ENCODE measurements at regions not wholly inside any gene's neighbourhood (a gene's known extent, or its start where the extent isn't known, plus 50 kb on each side); places are given as distances from the start of the nearest gene placed in this dataset.
"Not testable (repeated sequence)": the region's sequence is repeated elsewhere in the genome, so short reads cannot be mapped to it uniquely, and the experiment has no call there.

DNA sequence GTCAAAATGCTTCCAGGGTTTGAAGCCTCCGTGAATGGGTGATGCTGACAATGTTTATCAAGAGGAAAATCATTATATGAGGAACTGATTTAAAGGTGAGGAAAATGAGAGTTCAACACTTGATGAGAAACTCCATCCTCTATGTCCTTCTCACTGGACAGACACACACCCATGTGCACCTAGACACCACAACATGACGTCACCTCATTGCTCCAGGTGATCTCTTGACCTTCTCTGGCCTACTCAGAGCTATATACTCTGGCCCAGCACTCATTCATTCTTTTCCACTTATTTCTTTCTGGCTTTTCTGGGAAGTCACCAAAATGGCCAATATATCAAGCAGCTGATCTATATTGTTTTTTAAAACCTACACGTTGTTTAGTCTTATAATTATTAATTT is 778.7 kb upstream of the PCDH20 start:
- DNase-seq (ENCODE audit: low read depth) = no peak

DNA sequence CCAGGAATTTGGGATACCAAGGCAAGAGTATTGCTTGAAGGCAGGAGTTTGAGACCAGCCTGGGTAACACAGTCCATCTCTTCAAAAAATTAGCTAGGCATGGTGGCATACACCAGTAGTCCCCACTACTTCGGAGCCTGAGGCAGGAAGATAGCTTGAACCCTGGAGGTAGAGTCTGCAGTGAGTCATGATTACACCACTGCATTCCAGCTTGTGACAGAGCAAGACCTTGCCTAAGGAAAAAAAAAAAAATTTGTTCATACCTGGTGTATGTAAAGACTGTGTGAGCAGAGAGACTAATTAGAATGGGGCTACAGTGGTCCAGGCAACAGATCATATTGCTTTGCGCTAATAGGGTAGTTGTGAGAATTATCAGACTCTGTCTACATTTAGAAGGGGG is 778.3 kb upstream of the PCDH20 start:
- DNase-seq (ENCODE audit: low read depth) = no peak

DNA sequence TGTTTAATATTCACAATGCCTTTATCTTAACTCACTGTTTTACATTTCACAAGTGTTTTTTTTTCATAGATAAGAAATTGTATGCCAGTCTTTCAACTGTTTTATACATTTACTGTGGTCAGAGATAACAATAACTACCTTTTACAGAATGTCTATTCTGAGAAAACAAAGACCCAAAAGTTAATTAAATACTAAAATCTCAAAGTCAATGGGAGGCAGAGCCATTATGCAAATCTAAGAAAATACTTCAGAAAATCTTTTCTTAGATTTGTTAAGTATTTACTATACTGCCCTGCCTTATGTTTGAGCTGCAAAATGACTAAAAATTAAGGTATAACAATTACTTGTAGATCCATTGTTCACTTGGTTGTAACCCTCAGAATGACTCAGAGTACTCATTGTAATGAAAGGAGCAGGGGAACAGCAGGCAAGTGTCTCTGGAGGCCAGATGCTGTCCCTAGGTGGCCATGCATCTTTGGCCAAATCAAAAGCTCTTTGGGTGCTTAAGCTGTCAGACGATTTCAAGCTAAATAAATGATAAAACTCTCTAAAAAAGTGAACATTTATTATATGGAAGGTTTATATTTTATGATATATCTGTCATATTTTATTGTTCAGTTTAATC is 770.1 kb upstream of the PCDH20 start:
- DNase-seq (ENCODE audit: low read depth) = no peak

DNA sequence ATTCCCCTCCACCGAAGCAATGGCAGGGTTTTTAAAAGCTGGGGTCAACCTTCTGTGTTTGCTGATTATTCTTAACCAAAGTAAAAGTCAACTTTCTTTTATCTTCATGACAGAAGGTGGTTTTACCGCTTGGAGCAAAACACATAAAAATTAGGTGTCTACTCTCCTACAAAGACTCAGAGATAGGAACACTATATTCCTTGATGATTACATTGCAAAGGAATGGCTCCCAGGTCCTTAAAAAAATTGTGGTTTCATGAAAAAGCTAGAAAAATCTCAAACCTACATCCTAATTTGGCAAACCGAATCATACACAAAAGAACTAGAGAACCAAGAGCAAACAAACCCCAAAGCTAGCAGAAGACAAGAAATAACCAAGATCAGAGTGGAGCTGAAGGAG is 760.4 kb upstream of the PCDH20 start:
- no peak for DNase-seq (ENCODE audit: low read depth)

DNA sequence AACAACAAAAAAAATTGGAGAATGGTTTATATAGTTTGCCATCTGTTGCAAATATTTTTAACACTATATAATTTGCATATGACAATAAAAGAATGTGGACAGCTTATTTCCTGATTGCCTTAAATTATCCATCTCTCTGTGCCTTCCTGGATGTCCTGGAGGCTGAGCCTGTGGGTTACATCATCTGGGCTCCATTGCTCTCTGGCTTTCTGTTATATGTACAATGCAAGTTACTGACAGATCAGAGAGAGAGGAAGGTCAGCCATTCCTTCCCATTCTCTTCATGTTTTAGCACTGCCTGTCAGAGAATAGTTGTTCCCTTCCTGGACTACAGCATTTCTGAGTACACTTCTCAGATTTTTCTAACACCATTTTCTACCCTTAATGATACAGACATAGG is 758.3 kb upstream of the PCDH20 start:
- no peak for DNase-seq (ENCODE audit: low read depth)

DNA sequence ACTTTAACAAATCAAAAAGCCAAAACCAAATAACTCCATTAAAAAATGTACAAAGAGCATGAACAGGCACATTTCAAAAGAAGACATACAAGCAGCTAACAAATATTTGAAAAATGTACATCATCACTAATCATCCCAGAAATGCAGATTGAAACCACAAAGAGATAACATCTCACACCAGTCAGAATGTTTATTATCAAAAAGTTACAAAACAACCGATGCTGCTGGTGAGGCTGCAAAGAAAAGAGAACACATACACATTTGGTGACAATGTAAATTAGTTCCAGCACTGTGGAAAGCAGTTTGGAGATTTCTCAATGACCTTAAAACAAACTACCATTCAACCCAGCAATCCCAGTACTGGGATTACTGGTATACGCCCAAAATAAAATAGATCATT is 756.0 kb upstream of the PCDH20 start:
- no peak for DNase-seq (ENCODE audit: low read depth)

DNA sequence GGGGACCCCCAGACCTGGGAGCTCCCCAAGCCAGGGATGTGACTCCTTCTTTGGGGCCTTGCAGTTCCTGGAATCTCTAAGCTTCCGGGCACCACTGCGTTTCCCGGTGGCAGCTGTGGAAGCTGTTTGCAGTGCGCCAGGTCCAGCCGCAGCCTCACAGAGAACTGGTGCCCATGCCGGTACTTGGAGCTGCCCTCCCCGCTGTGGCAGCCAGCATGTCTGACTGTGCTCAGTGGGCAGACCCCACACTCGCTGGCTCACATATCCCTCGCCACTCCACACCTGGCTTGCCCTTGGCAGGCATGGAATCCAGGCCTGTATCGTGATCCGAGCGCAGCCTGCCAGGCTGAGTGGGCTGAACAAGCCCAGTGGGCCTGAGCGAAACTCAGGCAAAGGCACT is 753.2 kb upstream of the PCDH20 start:
- no peak for DNase-seq (ENCODE audit: low read depth)

DNA sequence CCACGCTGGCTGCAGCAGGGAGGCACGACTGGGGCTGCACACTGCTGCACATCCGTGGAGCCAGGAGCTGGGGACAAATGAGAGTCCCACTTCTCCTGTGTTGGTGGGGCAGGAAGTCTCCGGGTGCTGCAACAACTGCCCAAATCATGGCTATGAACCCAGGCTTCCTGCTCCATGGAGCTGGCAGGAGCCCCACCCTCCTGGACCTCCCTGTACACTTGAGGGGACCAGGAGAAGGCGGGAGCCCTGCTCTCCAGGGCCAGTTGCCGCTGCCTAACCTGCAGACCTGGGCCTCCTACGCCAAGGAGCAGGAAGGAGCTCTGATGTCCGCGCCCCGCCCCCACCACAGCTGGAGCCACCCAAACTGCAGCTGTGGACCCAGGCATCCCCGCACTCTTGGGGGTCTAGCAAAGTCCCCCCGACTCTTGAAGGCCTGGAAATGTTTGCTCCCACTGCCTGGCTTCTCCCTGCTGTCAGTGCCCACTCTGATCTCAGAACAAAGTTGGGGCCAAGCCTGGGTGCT is 752.1 kb upstream of the PCDH20 start:
- DNase-seq (ENCODE audit: low read depth) = no peak

DNA sequence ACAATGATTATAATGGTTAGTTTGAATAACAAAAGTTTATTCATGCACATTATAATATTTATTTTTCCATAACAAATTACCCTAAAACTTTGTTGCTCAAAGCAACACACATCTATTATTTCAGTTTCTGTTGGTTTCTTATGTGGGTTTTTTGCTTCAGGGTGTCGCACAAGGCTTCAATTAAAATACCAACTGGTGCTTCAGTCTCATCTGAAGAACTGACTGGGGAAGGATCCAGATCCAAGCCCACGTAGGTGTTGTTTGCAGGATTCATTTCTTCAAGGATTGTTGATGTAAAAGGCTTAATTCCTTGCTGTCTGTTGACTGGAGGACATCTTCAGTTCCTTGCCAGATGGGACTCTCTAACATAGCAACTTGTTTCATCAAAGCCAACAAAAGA is 747.2 kb upstream of the PCDH20 start:
- DNase-seq (ENCODE audit: low read depth) = no peak

DNA sequence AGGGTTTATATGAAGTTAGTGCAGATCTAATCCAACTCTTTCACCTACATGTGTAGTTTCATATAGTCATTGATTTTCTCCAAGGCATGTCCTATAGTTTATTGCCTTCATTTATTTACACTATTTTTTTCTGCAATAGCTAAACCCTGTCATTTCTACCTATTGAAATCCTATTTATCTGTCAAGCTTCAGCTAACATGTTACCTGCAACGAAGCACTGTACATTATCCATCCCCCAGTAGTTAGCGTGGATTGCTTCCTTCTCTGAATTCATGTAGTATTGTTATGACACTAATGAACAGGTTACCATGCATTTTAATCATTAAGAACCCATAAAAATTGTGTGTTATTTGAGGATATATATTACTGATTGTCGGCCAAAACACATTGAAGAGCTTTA is 742.9 kb upstream of the PCDH20 start:
- no peak for DNase-seq (ENCODE audit: low read depth)

DNA sequence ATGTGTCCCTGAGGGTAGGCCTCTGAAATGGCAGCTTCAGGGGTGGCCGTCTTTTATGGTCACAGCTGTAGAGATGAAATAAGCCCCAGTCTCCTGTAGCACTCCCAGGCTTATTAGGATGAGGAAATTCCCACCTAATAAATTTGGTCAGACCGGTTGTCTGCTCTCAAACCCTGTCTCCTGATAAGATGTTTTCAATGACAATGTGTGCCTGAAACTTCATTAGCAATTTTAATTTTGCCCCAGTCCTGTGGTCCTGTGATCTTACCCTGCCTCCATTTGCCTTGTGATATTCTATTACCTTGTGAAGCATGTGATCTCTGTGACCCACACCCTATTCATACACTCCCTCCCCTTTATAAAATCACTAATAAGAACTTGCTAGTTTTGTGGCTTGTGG is 736.1 kb upstream of the PCDH20 start:
- DNase-seq (ENCODE audit: low read depth) = not testable (repeated sequence)

DNA sequence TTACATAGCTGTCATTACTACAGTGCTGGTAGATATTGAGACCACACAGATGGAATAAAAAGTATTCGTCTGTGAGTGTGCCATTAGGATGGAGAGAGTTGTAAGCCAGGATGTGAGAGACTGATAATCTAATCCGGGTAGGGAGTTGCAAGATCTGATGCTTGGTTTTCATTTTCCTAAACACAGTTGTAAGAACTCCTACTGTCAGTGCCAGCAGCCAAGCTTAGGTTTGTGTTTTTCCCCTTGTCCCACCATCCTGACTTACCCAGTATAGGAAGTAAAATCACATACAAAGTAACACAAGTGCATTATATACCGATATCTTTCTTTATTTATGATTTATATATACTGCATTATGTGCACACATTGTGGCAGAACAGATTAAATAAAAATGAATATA is 726.4 kb upstream of the PCDH20 start:
- DNase-seq (ENCODE audit: low read depth) = no peak

DNA sequence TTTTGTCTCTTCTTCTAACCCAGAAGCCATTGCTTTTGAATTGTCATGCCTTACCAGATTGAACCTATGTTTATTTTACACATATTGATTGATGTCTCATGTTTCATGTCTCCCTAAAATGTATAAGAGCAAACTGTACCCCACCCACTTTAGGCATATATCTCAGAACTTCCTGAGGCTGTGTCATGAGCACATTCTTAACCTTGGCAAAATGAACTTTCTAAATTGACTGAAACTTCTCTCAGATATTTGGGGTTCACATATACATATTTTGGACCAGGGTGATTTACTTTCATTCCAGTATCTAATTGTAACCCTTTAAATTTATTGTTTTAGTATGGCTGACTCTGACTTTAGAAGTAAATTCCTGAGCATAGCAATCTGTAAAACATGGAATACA is 723.9 kb upstream of the PCDH20 start:
- DNase-seq (ENCODE audit: low read depth) = no peak

DNA sequence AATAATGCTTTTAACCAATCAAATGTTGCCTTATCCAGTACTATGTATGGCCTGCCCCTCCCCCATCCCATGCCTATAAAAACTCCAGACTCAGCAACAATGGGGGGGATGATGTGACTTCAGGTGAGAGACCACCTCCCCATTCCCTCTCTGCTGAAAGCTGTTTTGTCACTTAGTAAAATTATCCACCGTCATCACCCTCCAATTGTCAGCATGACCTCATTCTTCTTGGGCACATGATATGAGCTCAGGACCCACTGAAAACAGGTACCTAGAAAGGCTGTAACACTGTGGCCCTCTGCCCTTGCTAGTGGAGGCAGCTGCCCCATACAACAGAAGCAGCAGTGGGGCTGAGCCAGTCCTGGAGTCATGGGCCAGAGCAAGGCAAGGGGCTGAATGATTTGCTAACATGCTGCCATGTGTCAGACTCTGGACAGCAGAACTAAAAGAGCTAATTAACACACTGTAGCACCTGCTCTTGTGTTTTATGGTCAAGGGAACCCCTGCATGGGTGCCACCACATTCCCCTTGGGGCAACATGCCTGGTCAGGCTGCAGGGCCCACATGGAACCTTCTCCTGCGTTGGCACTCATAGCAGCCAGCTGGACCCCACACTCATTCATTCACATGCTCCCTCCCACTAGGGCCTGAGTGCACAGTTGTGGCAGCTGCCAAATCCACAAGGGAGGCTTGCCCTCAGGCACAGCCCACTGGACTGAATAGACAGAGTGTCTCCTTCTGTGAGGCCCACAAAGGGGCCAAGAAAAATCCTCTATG is 722.2 kb upstream of the PCDH20 start:
- DNase-seq (ENCODE audit: low read depth) = no peak

DNA sequence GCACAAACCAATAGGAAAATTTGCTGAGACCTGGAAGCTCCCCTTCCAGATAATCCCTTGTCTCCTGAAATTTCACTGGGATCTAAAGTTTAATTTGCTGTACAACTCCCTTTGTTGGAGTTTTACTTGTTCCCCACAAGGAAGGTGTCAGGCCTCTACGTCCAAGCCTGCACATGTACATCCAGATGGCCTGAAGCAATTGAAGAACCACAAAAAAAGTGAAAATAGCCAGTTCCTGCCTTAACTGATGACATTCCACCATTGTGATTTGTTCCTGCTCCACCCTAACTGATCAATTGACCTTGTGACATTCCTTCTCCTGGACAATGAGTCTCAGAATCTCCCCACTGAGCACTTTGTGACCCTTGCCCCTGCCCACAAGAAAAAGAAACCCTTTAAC is 716.0 kb upstream of the PCDH20 start:
- DNase-seq (ENCODE audit: low read depth) = no peak

DNA sequence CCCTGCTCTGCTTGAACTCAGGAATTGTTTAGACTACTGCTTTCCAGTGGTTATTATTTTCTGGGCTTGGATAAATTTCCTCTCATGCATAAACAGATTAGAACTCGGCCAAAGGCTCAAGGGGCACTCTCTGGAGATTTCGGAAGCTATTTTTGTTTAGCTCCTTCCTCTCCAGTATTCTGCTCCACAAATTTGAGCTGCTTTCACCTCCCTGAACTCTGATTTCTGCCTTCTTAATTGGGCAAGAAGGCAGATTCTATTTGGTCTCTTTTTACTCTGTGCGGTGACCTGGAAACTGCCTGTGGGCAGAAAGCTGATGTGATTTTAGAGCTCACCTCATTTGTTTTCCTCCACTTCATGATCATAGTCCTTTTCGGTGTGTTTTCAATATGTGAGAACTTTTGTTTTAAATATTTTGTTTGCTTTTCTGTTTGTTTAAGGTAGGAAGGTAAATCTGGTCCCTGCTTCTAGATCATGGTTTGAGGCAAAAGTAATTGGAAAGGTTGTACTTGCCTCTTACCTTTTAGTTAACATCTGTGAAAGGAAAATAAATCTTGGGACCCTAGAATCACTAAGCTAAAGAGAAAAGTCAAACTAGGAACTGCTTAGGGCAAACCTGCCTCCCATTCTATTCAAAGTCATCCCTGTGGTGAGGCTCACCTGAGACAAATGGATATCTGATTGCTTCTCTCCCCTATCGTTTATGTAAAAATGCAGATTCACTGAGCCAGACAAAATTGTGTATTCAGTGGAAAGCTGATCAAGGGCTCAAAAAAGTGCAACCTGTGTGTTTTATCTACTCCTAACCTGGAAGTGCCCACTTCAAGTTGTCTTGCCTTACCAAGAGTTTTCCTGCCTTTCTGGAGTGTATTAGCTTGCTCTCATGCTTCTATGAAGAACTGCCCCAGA is 714.7 kb upstream of the PCDH20 start:
- no peak for DNase-seq (ENCODE audit: low read depth)

DNA sequence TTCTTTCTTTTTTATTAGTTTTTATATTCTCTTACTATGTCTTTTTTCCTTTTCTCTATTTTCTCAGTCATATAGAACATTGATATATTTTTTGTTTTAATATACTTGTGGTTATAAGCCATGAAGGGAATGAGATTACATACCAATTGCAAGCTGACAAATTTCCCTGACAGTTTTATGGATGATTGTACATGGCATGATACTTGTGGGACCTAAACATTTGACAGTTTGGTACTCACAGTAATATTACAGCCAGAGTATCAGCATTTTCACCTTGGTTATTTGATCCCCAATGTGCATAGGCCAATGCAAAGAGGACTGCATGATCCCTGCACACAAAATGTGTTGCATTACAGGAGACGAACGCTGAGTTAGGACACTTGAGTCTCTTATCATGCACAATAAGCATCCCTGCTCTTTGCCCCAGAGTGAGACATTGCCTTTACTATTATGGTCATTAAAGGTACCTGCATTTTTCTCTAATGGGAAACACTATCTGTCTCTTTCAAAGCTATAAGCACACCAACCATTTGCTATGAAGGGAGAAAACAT is 713.4 kb upstream of the PCDH20 start:
- no peak for DNase-seq (ENCODE audit: low read depth)

DNA sequence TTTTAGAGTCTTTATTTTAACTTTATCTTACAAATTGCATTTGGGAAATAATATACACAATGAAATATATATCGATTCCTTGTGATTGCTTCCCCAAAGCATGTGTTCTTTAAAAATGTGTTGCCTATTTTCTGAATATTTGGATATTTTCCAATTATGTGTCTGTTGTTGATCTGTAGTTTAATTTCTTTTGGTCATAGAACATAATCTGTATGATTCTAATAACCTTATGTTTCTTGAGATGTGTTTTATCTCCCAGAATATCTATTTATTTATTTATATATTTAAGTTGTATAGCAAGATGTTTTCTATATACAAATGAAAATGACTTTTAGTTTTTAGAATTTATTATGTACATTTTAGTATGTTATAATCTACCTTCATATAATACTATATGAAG is 710.8 kb upstream of the PCDH20 start:
- no peak for DNase-seq (ENCODE audit: low read depth)

DNA sequence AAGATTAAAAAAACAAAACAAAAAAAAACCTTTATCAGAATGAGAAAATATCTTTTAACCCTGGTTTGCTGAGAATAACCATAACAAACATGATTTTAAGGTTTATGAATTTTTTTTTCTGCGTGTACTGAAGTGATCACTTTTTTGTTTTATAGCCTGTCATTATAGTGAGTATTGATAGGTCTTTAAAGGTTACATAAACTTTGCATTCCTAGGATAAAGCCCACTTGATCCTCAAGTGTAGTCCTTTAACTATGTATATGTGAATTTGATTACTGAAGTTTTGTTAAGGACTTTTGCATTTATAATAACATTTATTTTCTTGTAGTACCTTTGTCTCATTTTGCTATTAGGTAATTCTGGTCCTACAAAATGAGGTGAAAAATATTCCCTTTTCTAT is 709.8 kb upstream of the PCDH20 start:
- DNase-seq (ENCODE audit: low read depth) = no peak

DNA sequence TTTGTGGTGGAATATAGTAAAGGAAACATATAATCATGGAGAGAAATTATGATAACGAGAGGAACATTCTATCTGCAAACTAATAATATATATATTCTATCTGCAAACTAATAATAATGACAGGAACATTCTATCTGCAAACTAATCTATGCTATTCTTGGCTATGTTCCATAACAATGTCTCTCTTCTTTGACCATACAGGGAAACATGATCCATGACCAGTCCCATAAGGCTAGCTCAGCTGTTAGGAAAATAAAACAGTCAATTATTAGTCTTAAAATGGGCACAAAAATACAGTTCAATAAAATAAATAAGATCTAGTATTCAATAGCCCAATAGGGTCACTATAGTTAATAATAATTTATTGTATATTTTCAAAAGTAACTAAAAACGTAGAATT is 707.8 kb upstream of the PCDH20 start:
- DNase-seq (ENCODE audit: low read depth) = no peak

DNA sequence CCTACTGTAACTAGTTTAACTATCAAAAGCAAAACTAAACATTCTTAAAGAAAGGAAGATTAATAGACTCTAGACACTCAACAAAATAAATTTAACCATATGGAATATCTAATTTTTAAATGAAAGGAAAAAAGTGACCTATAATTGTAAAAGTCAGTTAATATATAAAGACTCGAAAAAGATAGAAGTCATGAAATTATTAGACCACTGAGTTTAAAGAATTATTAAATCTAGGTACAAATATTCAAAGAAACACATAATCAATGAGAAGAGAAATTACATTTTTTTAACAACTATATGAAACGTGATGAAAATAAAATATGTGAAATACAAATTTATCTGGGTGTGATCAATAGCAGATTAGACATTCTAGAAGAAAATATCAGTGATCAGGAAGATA is 706.8 kb upstream of the PCDH20 start:
- no peak for DNase-seq (ENCODE audit: low read depth)
